ENCODE measurements at regions not wholly inside any gene's neighbourhood (a gene's known extent, or its start where the extent isn't known, plus 50 kb on each side); places are given as distances from the start of the nearest gene placed in this dataset.

DNA sequence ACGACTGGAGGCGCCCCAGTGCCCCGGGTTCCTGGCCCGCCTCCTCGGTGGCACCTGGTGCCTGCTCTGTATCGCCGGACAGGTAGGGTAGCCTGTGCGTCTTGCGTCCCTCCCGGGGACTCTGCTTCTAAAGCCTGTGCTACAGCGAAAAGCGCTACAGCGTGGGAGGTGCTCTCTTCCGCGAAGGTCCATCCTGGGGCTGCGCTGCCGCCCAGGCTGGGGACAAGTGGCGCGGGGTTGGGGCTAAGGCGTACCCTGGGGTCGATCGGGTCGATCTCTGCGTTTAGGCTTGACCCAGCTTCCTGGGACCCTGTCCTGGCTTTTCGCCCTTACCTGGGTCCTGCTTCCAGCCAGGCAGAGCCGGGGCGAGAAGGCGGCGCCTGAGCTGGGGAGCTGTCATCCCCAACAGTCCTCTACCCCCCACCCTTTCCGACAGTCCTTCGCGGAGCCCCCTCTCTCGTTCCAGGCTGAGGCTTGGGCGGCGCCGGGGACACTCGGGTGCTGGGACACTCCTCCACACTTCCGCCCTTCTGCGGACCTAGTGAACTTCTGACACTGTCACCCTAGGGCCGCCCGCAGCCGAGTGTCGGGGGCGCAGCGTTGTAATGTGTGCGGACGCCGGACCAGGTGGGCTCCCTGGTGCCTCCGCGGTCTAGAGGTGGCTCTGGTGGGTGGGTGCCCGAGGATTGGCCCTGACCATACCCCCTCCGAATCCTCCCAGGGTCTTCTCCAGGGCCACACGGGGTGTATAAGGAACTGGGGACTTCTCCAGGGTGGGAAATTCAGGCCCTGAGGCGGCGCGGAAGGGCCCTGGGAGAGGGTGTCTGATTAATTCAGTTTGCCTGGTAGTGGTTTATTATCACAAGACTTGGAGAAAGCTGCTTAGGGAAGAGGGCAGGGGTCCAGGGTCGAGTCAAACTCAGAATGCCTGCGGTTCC lies 328.2 kb downstream of the SH3GL2 start:
- no peak for TF ChIP-seq POLR2A (IDR thresholded peaks at IDR 0.05; ENCODE audit: low read depth)
- TF ChIP-seq, protein P1, sequence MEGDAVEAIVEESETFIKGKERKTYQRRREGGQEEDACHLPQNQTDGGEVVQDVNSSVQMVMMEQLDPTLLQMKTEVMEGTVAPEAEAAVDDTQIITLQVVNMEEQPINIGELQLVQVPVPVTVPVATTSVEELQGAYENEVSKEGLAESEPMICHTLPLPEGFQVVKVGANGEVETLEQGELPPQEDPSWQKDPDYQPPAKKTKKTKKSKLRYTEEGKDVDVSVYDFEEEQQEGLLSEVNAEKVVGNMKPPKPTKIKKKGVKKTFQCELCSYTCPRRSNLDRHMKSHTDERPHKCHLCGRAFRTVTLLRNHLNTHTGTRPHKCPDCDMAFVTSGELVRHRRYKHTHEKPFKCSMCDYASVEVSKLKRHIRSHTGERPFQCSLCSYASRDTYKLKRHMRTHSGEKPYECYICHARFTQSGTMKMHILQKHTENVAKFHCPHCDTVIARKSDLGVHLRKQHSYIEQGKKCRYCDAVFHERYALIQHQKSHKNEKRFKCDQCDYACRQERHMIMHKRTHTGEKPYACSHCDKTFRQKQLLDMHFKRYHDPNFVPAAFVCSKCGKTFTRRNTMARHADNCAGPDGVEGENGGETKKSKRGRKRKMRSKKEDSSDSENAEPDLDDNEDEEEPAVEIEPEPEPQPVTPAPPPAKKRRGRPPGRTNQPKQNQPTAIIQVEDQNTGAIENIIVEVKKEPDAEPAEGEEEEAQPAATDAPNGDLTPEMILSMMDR (IDR thresholded peaks at IDR 0.05): no peak
- TF ChIP-seq POLR2AphosphoS5 (IDR thresholded peaks at IDR 0.05): no peak
- TF ChIP-seq EP300 (IDR thresholded peaks at IDR 0.05): no peak
